ENCODE measurements at regions not wholly inside any gene's neighbourhood (a gene's known extent, or its start where the extent isn't known, plus 50 kb on each side); places are given as distances from the start of the nearest gene placed in this dataset.

DNA sequence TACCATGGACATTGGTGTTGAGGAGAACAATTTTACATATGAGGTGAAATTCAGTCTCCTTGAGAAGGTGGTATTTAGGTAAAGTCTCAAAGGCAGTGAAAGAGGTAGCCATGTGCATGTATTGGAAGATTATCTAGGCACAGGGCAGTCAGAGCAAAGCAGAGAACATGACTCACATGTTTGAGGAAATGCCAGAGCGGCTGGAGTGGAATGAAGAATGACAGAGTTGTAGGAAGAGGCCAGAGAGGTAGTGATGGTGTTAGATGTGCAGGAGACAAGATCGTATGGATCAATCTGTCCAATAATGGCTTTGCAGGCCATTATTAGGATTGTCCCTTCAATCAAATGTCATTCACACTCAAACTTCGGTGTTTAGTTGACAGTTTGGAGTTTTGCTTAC lies 449.4 kb upstream of the PTCHD4 start:
- TF ChIP-seq EZH2 (IDR thresholded peaks at IDR 0.05; ENCODE audit: low read depth): no peak
- TF ChIP-seq, protein P1, sequence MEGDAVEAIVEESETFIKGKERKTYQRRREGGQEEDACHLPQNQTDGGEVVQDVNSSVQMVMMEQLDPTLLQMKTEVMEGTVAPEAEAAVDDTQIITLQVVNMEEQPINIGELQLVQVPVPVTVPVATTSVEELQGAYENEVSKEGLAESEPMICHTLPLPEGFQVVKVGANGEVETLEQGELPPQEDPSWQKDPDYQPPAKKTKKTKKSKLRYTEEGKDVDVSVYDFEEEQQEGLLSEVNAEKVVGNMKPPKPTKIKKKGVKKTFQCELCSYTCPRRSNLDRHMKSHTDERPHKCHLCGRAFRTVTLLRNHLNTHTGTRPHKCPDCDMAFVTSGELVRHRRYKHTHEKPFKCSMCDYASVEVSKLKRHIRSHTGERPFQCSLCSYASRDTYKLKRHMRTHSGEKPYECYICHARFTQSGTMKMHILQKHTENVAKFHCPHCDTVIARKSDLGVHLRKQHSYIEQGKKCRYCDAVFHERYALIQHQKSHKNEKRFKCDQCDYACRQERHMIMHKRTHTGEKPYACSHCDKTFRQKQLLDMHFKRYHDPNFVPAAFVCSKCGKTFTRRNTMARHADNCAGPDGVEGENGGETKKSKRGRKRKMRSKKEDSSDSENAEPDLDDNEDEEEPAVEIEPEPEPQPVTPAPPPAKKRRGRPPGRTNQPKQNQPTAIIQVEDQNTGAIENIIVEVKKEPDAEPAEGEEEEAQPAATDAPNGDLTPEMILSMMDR (conservative IDR thresholded peaks at IDR 0.05): no peak

Measured in PC-9 (cell line).